Keratinocyte (primary cell): ENCODE measurements at regions not wholly inside any gene's neighbourhood (a gene's known extent, or its start where the extent isn't known, plus 50 kb on each side); places are given as distances from the start of the nearest gene placed in this dataset.

Experiments
- DNase-seq: peaks from one replicate; pipeline ENCODE4 v3.0.0-alpha.2; 2011; ENCODE audit warnings: low read depth, missing footprints, low spot score
- FAIRE-seq: peaks from 2 replicates; lab custom pipeline; 2011; peaks lifted over from hg19 to GRCh38; lab: Jason Lieb, UNC
- H2AFZ ChIP-seq: 2 replicates; pipeline ENCODE4 v1.6.0; 2012; ENCODE audit warnings: low read length, control low read depth, inconsistent platforms; ENCODE audit not compliant: control insufficient read depth
- H3K27ac ChIP-seq: 2 replicates; pipeline ENCODE4 v1.5.1; 2011; ENCODE audit warnings: low read length; ENCODE audit not compliant: control insufficient read depth, insufficient read depth
- H3K27me3 ChIP-seq: 3 replicates; pipeline ENCODE4 v1.6.0; 2011; ENCODE audit warnings: low read length; ENCODE audit not compliant: control insufficient read depth, insufficient read depth; ENCODE audit errors: extremely low read depth
- H3K36me3 ChIP-seq, 2 experiments: 2 replicates in 1 of 2; 3 replicates in 1 of 2; pipeline ENCODE4 v1.5.1; 2011; ENCODE audit warnings: low read length in 2 of 2, mild to moderate bottlenecking in 1 of 2; ENCODE audit not compliant: control insufficient read depth in 2 of 2, insufficient read depth in 2 of 2; ENCODE audit errors: extremely low read depth in 1 of 2
- H3K4me1 ChIP-seq: 3 replicates; pipeline ENCODE4 v1.5.1; 2011; ENCODE audit warnings: low read length; ENCODE audit not compliant: control insufficient read depth, insufficient read depth; ENCODE audit errors: extremely low read depth
- H3K4me2 ChIP-seq: 3 replicates; pipeline ENCODE4 v1.6.0; 2011; ENCODE audit warnings: low read depth, low read length; ENCODE audit not compliant: control insufficient read depth, insufficient read depth; ENCODE audit errors: extremely low read depth
- H3K4me3 ChIP-seq, 3 experiments: fragments of 200-600 bp in 1 of 3; sonication (generic) in 1 of 3; 2 replicates in 2 of 3; 3 replicates in 1 of 3; pipeline ENCODE4 v1.5.1; 2011 to 2016; ENCODE audit warnings: low read length in 3 of 3, mild to moderate bottlenecking in 3 of 3, control low read depth in 2 of 3, inconsistent platforms in 1 of 3, low read depth in 1 of 3, mixed read lengths in 1 of 3, mixed run types in 1 of 3, moderate library complexity in 1 of 3; ENCODE audit not compliant: control insufficient read depth in 2 of 3, insufficient read depth in 2 of 3; ENCODE audit errors: extremely low read depth in 1 of 3
- H3K79me2 ChIP-seq: 2 replicates; pipeline ENCODE4 v1.6.0; 2012; ENCODE audit warnings: low read length; ENCODE audit not compliant: control insufficient read depth, insufficient read depth
- H3K9ac ChIP-seq: 3 replicates; pipeline ENCODE4 v1.6.0; 2011; ENCODE audit warnings: low read length; ENCODE audit not compliant: control insufficient read depth, insufficient read depth; ENCODE audit errors: extremely low read depth
- H3K9me1 ChIP-seq: 3 replicates; pipeline ENCODE4 v1.6.0; 2011; ENCODE audit warnings: low read length; ENCODE audit not compliant: control insufficient read depth, insufficient read depth; ENCODE audit errors: extremely low read depth
- H3K9me3 ChIP-seq: 2 replicates; pipeline ENCODE4 v1.5.1; 2012; ENCODE audit warnings: low read depth, low read length; ENCODE audit not compliant: control insufficient read depth
- H4K20me1 ChIP-seq: 3 replicates; pipeline ENCODE4 v1.6.0; 2011; ENCODE audit warnings: low read length; ENCODE audit not compliant: control insufficient read depth, insufficient read depth; ENCODE audit errors: extremely low read depth
- EZH2 ChIP-seq: IDR thresholded peaks from one replicate; pipeline ENCODE4 v1.6.1; 2012; ENCODE audit warnings: inconsistent platforms, mild to moderate bottlenecking, low read length, moderate library complexity
- dilution Hi-C: fragments of 300-500 bp; cut with MboI; formaldehyde crosslinking; loops from one replicate; pipeline ENCODE4 v1.7.0; 2020; ENCODE audit warnings: low sequenced_read_pairs; ENCODE audit not compliant: extremely low pct_ligation_motif_present
- TF ChIP-seq, protein P1 (sequence below), 3 experiments: IDR thresholded peaks in 1 of 3; conservative IDR thresholded peaks in 1 of 3; optimal IDR thresholded peaks in 1 of 3; 2 replicates in 2 of 3; 3 replicates in 1 of 3; pipeline versions ENCODE3 to v1.5.1; 2011; ENCODE audit warnings: low read length in 3 of 3, mild to moderate bottlenecking in 3 of 3, moderate library complexity in 2 of 3, control low read depth in 1 of 3, inconsistent platforms in 1 of 3; ENCODE audit not compliant: insufficient read depth in 2 of 3; ENCODE audit errors: extremely low read depth in 1 of 3

DNA sequence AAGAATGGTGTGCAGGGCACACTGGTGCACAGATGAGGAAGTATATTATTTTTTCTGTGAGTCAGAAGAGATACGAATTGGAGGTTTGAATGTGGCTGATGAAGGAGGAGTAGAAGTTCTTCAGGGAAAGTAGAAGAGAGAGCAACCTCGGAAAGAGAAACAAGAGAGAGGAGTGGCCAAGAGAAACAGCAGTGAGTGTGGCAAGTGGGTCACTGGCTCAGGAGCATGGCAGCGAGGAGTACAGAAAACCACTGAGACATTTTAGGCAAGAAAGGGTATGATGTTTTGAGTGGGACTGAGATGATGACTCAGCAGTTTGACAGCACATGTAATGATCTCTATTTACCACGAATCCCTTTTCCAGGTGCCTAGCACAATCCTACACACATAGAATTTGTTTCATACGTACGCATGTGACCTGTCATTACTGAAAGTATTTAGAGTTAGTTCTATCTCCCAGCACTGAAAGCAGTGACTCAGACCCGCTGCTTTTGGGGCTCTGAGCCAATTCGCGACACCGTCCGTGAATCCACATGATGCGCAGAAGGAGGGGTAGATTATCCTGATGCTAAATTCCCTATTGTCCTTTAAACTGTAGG is 915.4 kb downstream of the DCDC2C start:
- dilution Hi-C loops = no loop called here
- no peaks in the 10 kb centered on the region for H3K4me1 ChIP-seq
- no peaks in the 10 kb centered on the region for H4K20me1 ChIP-seq
- H3K79me2 ChIP-seq = no peaks in the 10 kb centered on the region
- FAIRE-seq (no peak), DNase-seq (no peak)
- H3K36me3 ChIP-seq = no peaks in the 10 kb centered on the region
- no peaks in the 10 kb centered on the region for H3K27me3 ChIP-seq
- no peaks in the 10 kb centered on the region for H3K9me1 ChIP-seq
- peaks cover 2% of the 10 kb centered on the region for H3K9me3 ChIP-seq
- no peak overlapping the region for H3K4me2 ChIP-seq
- no peak overlapping the region for H2AFZ ChIP-seq
- H3K9ac ChIP-seq = no peak overlapping the region
- H3K4me3 ChIP-seq = no peak overlapping the region
- TF ChIP-seq, protein P1, sequence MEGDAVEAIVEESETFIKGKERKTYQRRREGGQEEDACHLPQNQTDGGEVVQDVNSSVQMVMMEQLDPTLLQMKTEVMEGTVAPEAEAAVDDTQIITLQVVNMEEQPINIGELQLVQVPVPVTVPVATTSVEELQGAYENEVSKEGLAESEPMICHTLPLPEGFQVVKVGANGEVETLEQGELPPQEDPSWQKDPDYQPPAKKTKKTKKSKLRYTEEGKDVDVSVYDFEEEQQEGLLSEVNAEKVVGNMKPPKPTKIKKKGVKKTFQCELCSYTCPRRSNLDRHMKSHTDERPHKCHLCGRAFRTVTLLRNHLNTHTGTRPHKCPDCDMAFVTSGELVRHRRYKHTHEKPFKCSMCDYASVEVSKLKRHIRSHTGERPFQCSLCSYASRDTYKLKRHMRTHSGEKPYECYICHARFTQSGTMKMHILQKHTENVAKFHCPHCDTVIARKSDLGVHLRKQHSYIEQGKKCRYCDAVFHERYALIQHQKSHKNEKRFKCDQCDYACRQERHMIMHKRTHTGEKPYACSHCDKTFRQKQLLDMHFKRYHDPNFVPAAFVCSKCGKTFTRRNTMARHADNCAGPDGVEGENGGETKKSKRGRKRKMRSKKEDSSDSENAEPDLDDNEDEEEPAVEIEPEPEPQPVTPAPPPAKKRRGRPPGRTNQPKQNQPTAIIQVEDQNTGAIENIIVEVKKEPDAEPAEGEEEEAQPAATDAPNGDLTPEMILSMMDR (optimal IDR thresholded peaks at IDR 0.05 in 1 of 3, IDR thresholded peaks at IDR 0.05 in 1 of 3, conservative IDR thresholded peaks at IDR 0.05 in 1 of 3; ENCODE audit: extremely low read depth in 1 of 3, insufficient read depth in 2 of 3, low read length in 3 of 3) = no peak
- no peak for TF ChIP-seq EZH2
- H3K27ac ChIP-seq = no peak overlapping the region

DNA sequence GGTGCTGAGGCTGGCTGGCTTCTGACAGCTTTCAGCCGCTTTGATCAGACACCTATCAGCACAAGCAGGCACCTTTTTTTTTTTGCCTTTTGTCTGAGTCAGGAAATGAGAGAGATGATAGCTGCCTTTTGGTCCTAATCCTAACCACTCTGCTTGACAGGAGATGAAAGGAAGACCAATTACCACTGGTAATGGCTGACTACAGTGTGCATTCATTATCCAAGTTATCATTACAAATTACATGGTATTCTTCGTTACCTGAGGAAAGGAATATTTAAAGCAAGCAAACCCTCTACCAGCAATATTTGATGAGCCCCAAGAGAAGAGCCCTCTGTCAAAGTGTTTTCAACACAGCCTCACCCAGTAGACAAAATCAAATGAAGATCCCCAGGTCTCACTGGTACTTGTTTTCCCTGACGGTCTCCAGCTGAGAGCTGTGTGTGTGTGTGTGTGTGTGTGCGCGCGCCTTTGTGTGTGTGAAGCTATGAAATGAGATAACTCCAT is 925.7 kb downstream of the DCDC2C start:
- H3K9me3 ChIP-seq = no peaks in the 10 kb centered on the region
- no peak for TF ChIP-seq EZH2
- TF ChIP-seq, protein P1 (optimal IDR thresholded peaks at IDR 0.05 in 1 of 3, IDR thresholded peaks at IDR 0.05 in 1 of 3, conservative IDR thresholded peaks at IDR 0.05 in 1 of 3; ENCODE audit: extremely low read depth in 1 of 3, insufficient read depth in 2 of 3, low read length in 3 of 3) = no peak
- FAIRE-seq = no peak
- H3K4me3 ChIP-seq = no peak overlapping the region
- H3K36me3 ChIP-seq = no peaks in the 10 kb centered on the region
- no peak for DNase-seq
- no peaks in the 10 kb centered on the region for H4K20me1 ChIP-seq
- H3K4me2 ChIP-seq = no peak overlapping the region
- dilution Hi-C loops = no loop called here
- no peaks in the 10 kb centered on the region for H3K9me1 ChIP-seq
- no peaks in the 10 kb centered on the region for H3K79me2 ChIP-seq
- H3K27ac ChIP-seq = no peak overlapping the region
- no peak overlapping the region for H3K9ac ChIP-seq
- no peaks in the 10 kb centered on the region for H3K27me3 ChIP-seq
- no peak overlapping the region for H2AFZ ChIP-seq
- no peaks in the 10 kb centered on the region for H3K4me1 ChIP-seq
